Suppressor macrophage treated with lipopolysaccharide for 4 hours (primary cell): ENCODE measurements at regions not wholly inside any gene's neighbourhood (a gene's known extent, or its start where the extent isn't known, plus 50 kb on each side); places are given as distances from the start of the nearest gene placed in this dataset.

Source experiments
- DNase-seq: peaks from one replicate; pipeline ENCODE4 v3.0.0-alpha.2; 2020

GRCh38 chr21:38659936-38660332 lies 145.8 kb upstream of the ETS2 start:
- DNase-seq, result no peak

- peak; percentile 12 for DNase-seq
These were observed 145.2 kb upstream of the ETS2 start for GRCh38 chr21:38660333-38661196.

GRCh38 chr21:38661197-38661871 lies 144.4 kb upstream of the ETS2 start:
- DNase-seq, result peak; percentile 59

DNA sequence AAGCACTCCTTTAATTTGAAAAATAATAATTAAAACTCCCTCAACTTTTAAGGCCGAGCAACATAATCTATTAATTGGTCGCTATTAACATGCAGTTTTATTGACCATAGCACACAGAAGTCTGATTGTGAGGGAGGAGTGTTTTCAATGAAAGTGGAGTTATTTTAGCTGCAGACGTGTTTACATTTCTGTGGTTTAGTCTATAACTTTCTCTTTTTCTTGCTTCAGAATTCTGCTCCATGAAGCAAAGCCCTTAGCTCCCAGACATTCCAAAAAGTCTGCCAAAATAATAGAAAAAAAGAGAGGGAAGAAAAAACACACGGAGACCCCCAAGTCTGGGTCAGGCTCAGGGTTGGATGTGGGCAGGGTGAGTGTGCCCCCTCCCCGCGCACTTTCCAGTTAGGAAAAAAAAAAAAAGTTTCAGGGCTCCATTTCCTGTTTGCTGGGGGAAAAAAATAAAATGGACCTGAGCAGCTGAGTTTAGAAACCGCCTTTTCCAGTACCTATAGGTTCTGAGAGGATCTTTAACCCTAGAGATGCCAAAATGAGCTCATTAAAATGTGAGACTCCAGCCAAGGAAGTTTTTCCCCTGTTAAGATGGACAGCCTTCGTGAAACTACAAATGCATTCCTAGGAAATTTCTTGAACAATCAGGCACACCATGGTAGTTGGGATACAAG lies 143.7 kb upstream of the ETS2 start:
- DNase-seq, result no peak

DNA sequence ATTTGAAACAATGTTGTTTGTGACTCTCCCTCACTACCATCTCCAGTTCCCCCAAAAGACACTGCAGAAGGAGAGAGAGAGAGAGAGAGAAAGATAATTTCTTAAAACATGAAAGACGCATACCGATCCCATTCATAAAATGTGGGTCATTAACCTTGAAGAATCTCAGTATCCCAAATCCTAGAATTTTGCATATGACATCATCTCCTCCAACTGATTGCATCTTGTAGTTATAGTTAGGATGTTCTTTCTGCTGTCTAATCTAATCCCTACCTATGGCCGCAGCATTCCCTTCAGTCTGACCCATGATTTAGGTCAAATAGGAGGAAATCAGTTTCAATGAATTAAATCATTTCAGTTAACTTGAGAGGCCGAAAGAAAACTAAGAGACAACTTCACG lies 142.4 kb upstream of the ETS2 start:
- no peak for DNase-seq

- DNase-seq, result no peak
These were observed 141.4 kb upstream of the ETS2 start for GRCh38 chr21:38664315-38664714.

DNA sequence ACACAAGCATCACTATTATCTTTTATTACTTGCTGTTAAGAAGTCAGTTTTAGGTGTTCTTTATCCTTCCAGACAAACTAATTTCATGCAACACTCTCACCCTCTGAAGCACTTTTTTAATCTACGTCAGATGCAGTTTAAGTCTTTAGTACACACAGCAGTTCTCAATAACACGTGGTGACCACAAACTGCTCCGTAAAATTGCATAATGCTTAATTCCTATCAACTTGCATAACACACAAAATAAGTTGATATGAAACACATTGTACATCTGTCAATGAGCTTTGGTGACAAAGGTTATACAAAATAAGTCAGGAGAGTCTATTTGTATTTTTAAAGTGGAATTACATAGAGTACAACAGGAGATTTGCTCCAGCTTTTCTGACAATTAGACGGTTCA lies 140.9 kb upstream of the ETS2 start:
- DNase-seq, result no peak

DNA sequence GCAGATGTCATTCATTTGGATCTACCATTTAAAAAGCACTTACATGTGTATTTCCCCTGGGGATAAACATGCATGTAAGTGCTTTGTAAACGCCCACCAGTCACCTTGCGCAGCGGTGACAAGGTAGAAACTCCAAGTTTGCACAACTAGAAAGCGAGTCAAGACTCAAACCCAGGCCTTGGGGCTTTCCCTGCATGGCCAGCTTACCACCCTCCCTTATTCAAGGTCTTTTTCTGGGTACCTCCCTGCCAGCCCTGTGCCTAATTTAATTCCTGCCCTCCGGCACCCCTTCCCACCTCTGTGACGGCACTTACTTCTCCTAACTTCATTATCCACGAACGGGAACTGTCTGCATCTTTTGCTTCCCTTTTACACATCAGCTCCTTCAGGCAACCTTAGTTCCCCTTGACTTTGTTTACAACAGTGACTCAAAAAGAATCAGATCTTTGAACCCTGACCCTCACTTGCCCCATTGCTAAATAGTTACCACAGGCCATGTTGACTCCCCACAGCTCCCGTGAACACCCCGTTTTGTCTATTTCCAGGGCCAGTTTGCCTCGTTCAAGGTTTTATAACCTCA lies 138.3 kb upstream of the ETS2 start:
- DNase-seq, result peak; percentile 49

GRCh38 chr21:38668067-38668466 lies 137.7 kb upstream of the ETS2 start:
- DNase-seq, result no peak

GRCh38 chr21:38668541-38668940 lies 137.2 kb upstream of the ETS2 start:
- peak; percentile 17 for DNase-seq

- DNase-seq, result peak; percentile 23
These were observed 136.5 kb upstream of the ETS2 start for GRCh38 chr21:38669186-38669585.

DNA sequence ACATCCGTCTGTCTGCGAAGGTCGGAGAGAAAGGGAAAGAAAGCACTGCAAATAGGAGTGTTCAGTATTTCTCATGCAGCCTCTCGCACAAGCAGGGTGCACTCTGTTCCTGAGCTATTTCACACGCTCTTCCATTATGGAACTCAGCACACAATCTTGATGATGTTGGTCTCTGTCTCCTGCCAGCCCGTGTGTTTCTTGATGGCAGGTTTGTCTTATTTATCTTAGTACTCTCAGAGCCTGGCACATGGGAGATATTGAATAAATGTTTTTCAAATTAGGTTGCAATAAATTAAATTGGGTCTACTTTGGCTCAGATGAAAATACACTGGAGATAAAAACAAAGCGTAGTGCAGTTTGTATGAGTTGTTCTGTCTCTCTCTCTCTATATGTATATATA lies 134.9 kb upstream of the ETS2 start:
- DNase-seq, result no peak

- no peak for DNase-seq
These were observed 134.0 kb upstream of the ETS2 start for GRCh38 chr21:38671773-38672172.

GRCh38 chr21:38675182-38675824 lies 130.4 kb upstream of the ETS2 start:
- DNase-seq, result no peak

DNA sequence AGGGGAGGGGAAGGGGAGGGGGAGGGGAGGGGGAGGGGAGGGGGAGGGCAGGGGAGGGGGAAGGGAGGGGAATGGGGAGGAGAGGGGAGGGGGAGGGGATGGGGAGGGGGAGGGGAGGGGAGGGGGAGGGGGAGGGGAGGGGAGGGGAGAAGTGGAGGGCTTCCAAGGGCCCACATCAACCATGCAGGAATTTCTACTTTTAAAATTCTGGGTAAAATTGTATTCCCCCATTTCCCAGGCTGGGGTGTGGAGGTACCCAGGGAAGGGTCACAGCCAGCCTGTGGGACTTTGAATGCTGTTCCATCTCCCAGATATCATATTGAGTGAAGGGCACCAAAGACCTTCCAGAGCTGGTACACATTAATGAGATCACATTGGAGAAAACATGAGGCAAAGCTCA lies 126.9 kb upstream of the ETS2 start:
- DNase-seq, result no peak

GRCh38 chr21:38679534-38679933 lies 126.2 kb upstream of the ETS2 start:
- DNase-seq, result peak; percentile 78

GRCh38 chr21:38680401-38680800 lies 125.3 kb upstream of the ETS2 start:
- peak; percentile 25 for DNase-seq

GRCh38 chr21:38683222-38683621 lies 122.5 kb upstream of the ETS2 start:
- peak; percentile 7 for DNase-seq

- no peak for DNase-seq
These were observed 117.7 kb upstream of the ETS2 start for GRCh38 chr21:38688068-38688467.

- no peak for DNase-seq
These were observed 114.1 kb upstream of the ETS2 start for GRCh38 chr21:38691631-38692030.

DNA sequence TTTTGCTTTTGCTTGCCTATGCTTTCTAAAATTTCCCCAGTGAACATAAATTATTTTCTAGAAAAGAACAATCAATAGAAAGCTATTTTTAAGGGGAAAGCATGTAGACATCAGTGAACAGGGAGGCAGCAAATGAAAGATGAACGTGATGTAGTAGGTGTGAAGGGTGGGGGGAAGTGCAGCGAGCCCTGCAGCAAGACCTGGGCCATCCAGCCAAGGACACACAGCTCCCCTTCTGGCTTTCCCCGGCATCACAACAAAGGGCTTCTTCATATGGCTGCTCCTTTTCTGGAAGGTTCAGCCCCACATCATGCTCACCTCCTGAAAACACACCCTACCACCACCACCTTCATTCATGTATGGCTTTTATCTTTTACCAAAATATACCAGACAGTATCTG lies 109.2 kb upstream of the ETS2 start:
- DNase-seq, result no peak

DNA sequence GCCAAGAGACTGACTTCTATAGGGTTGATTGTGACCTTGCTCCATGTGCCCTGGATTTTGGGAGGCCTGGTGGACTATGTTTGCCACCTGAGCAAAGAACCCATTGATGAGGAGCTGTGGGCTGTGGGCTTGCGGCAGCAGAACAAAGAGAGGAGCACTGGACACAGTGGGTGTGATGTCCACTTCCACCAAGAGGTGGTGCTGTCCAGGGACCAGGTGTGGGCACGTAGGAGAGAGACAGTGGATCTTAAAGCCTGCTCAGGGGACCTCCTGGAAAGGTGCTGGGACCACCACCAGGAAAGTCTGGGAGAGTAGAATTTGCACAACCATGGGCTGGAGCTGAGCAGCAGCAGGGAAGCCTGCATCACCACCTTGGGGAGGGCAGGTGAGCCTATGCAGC lies 106.7 kb upstream of the ETS2 start:
- DNase-seq, result no peak

DNA sequence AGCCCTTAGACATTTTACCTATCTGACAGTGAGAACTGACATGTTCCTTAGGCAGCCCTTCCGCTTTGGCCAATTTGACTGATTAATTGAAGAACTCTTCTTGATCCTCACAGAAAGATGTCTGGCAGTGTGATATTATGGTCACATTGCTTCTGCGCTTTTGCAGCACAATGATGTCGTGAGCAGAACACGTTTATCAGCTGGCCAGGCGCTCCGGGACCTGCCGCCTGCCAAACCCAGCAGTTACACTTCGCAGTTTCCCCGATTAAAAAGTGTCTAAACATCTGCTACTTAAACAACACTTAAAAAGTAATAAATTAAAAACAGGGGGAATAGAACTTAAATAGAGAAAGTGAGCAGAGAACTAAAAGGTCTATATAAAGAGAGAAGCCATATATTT lies 103.5 kb upstream of the ETS2 start:
- no peak for DNase-seq
